Uterus (tissue), 2 donors: ENCODE measurements at regions not wholly inside any gene's neighbourhood (a gene's known extent, or its start where the extent isn't known, plus 50 kb on each side); places are given as distances from the start of the nearest gene placed in this dataset.

Experiments
- CTCF ChIP-seq, 4 experiments: fragments of 200-600 bp in 2 of 4; fragments of 450-650 bp in 2 of 4; sonication (generic) in 2 of 4; IDR thresholded peaks; one replicate each; pipeline ENCODE4 v1.5.1; 2016 to 2019; ENCODE audit warnings: antibody characterized with exemption in 4 of 4, mild to moderate bottlenecking in 2 of 4, moderate library complexity in 1 of 4
- POLR2A ChIP-seq, 2 donors: fragments of 450-650 bp; IDR thresholded peaks; one replicate each; pipeline ENCODE4 v1.6.1; 2016; ENCODE audit warnings: antibody characterized with exemption in 2 of 2, mild to moderate bottlenecking in 1 of 2, moderate library complexity in 1 of 2

GRCh38 chr5:60293518-60293917 is 400.0 kb upstream of the PDE4D start:
- no peak for TF ChIP-seq CTCF (IDR thresholded peaks at IDR 0.05)
- TF ChIP-seq POLR2A (IDR thresholded peaks at IDR 0.05), result no peak
